ENCODE measurements at regions not wholly inside any gene's neighbourhood (a gene's known extent, or its start where the extent isn't known, plus 50 kb on each side); places are given as distances from the start of the nearest gene placed in this dataset.

DNA sequence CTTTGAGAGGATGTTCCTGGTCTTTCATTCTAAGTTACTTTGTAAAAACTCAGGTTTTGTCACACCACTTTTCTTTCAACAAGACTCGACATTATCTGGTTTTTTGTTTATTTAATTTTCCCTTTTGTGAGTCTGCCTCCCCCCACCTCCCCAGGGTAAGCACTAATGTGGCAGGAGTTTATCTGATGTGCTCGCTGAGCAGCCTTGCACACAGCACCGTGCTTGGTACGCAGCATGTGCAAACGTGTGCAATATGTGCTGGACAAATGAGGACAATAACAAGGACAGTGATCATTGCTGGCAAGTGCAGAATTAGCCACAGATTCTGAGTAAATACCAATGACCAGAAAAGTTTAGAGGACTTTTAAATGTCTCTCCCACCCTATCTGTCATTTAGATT lies 391.4 kb downstream of the IRS2 start (continued):
- TF ChIP-seq, protein P1, sequence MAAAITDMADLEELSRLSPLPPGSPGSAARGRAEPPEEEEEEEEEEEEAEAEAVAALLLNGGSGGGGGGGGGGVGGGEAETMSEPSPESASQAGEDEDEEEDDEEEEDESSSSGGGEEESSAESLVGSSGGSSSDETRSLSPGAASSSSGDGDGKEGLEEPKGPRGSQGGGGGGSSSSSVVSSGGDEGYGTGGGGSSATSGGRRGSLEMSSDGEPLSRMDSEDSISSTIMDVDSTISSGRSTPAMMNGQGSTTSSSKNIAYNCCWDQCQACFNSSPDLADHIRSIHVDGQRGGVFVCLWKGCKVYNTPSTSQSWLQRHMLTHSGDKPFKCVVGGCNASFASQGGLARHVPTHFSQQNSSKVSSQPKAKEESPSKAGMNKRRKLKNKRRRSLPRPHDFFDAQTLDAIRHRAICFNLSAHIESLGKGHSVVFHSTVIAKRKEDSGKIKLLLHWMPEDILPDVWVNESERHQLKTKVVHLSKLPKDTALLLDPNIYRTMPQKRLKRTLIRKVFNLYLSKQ (tag by site-specific recombination; IDR thresholded peaks at IDR 0.05; ENCODE audit: borderline replicate concordance): no peak

DNA sequence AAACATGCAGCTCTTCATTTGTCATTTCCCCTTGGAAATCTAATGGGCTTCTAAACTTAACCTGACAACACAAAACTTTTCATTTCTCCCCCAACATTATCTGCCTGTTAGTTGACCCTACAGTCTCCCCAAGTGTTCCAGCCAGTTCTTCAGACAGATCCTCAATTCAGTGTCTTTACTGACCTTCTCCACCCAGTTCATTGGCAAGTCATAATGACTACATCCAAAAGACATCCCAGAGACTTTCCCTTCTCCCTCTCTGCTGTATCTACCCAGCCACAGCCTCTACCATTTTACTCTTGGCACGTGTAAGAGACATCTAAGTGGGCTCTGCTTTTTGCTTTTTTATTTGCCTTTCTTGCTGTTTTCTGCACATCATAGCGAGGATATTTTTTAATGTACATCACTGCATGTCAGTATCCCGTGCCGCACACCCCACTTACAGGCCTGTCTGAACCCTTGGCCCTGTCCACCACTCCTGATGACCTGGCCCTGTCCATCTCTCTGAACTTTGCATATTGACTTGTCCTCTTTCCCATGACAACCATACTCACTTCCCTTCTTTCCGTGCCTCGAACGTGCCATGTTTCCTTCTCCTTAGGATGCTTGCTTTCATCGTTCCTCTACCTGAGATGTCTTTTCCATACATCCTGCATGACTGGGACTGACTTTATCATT lies 391.9 kb downstream of the IRS2 start:
- TF ChIP-seq ZNF610 (tag by site-specific recombination; IDR thresholded peaks at IDR 0.05; ENCODE audit: borderline replicate concordance): no peak
- TF ChIP-seq GLIS1 (tag by site-specific recombination; IDR thresholded peaks at IDR 0.05): no peak
- TF ChIP-seq ZNF670 (tag by site-specific recombination; IDR thresholded peaks at IDR 0.05; ENCODE audit: low read depth): no peak
- TF ChIP-seq, protein P2, sequence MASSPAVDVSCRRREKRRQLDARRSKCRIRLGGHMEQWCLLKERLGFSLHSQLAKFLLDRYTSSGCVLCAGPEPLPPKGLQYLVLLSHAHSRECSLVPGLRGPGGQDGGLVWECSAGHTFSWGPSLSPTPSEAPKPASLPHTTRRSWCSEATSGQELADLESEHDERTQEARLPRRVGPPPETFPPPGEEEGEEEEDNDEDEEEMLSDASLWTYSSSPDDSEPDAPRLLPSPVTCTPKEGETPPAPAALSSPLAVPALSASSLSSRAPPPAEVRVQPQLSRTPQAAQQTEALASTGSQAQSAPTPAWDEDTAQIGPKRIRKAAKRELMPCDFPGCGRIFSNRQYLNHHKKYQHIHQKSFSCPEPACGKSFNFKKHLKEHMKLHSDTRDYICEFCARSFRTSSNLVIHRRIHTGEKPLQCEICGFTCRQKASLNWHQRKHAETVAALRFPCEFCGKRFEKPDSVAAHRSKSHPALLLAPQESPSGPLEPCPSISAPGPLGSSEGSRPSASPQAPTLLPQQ (tag by site-specific recombination; IDR thresholded peaks at IDR 0.05): no peak
- Histone ChIP-seq H3K27ac (ENCODE audit: extremely low read depth, low read depth, low read length) (no peak overlapping the region), H3K36me3 (ENCODE audit: control insufficient read depth in 2 of 2, insufficient read depth in 1 of 2, low read length in 2 of 2) (no peaks in the 10 kb centered on the region), H3K4me3 (ENCODE audit: low read depth, low read length) (no peak overlapping the region), H3K4me1 (ENCODE audit: control insufficient read depth, insufficient read depth, low read length) (no peaks in the 10 kb centered on the region), H3K9me3 (ENCODE audit: control insufficient read depth, insufficient read depth, low read depth, low read length) (no peaks in the 10 kb centered on the region)
- ChIA-PET POLR2A (no interaction called here), CTCF (no interaction called here)

GRCh38 chr13:109393045-109393444 lies 393.3 kb downstream of the IRS2 start:
- Histone ChIP-seq H3K4me3 (ENCODE audit: low read depth, low read length) (no peak overlapping the region), H3K27ac (ENCODE audit: extremely low read depth, low read depth, low read length) (no peak overlapping the region), H3K4me1 (ENCODE audit: control insufficient read depth, insufficient read depth, low read length) (no peaks in the 10 kb centered on the region), H3K9me3 (ENCODE audit: control insufficient read depth, insufficient read depth, low read depth, low read length) (no peaks in the 10 kb centered on the region), H3K36me3 (ENCODE audit: control insufficient read depth in 2 of 2, insufficient read depth in 1 of 2, low read length in 2 of 2) (no peaks in the 10 kb centered on the region)
- ChIA-PET CTCF (no interaction called here), POLR2A (no interaction called here)
- TF ChIP-seq ZNF174 (tag by site-specific recombination; IDR thresholded peaks at IDR 0.05): no peak
- TF ChIP-seq KLF1 (tag by site-specific recombination; IDR thresholded peaks at IDR 0.05): no peak
- no peak for TF ChIP-seq ZNF837 (tag by site-specific recombination; IDR thresholded peaks at IDR 0.05)
- TF ChIP-seq, protein P3, sequence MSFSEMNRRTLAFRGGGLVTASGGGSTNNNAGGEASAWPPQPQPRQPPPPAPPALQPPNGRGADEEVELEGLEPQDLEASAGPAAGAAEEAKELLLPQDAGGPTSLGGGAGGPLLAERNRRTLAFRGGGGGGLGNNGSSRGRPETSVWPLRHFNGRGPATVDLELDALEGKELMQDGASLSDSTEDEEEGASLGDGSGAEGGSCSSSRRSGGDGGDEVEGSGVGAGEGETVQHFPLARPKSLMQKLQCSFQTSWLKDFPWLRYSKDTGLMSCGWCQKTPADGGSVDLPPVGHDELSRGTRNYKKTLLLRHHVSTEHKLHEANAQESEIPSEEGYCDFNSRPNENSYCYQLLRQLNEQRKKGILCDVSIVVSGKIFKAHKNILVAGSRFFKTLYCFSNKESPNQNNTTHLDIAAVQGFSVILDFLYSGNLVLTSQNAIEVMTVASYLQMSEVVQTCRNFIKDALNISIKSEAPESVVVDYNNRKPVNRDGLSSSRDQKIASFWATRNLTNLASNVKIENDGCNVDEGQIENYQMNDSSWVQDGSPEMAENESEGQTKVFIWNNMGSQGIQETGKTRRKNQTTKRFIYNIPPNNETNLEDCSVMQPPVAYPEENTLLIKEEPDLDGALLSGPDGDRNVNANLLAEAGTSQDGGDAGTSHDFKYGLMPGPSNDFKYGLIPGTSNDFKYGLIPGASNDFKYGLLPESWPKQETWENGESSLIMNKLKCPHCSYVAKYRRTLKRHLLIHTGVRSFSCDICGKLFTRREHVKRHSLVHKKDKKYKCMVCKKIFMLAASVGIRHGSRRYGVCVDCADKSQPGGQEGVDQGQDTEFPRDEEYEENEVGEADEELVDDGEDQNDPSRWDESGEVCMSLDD (tag by site-specific recombination; IDR thresholded peaks at IDR 0.05): no peak
- TF ChIP-seq, protein P4, sequence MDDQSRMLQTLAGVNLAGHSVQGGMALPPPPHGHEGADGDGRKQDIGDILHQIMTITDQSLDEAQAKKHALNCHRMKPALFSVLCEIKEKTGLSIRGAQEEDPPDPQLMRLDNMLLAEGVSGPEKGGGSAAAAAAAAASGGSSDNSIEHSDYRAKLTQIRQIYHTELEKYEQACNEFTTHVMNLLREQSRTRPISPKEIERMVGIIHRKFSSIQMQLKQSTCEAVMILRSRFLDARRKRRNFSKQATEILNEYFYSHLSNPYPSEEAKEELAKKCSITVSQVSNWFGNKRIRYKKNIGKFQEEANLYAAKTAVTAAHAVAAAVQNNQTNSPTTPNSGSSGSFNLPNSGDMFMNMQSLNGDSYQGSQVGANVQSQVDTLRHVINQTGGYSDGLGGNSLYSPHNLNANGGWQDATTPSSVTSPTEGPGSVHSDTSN (CRISPR knock-in tag; IDR thresholded peaks at IDR 0.05): no peak
- TF ChIP-seq, protein P5, sequence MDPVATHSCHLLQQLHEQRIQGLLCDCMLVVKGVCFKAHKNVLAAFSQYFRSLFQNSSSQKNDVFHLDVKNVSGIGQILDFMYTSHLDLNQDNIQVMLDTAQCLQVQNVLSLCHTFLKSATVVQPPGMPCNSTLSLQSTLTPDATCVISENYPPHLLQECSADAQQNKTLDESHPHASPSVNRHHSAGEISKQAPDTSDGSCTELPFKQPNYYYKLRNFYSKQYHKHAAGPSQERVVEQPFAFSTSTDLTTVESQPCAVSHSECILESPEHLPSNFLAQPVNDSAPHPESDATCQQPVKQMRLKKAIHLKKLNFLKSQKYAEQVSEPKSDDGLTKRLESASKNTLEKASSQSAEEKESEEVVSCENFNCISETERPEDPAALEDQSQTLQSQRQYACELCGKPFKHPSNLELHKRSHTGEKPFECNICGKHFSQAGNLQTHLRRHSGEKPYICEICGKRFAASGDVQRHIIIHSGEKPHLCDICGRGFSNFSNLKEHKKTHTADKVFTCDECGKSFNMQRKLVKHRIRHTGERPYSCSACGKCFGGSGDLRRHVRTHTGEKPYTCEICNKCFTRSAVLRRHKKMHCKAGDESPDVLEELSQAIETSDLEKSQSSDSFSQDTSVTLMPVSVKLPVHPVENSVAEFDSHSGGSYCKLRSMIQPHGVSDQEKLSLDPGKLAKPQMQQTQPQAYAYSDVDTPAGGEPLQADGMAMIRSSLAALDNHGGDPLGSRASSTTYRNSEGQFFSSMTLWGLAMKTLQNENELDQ (tag by site-specific recombination; IDR thresholded peaks at IDR 0.05; ENCODE audit: low read depth): no peak
- no peak for TF ChIP-seq ZNF324 (tag by site-specific recombination; IDR thresholded peaks at IDR 0.05)
- no peak for TF ChIP-seq ZNF280C (tag by site-specific recombination; IDR thresholded peaks at IDR 0.05)
- no peak for TF ChIP-seq ZNF624 (tag by site-specific recombination; IDR thresholded peaks at IDR 0.05)
- TF ChIP-seq, protein P6, sequence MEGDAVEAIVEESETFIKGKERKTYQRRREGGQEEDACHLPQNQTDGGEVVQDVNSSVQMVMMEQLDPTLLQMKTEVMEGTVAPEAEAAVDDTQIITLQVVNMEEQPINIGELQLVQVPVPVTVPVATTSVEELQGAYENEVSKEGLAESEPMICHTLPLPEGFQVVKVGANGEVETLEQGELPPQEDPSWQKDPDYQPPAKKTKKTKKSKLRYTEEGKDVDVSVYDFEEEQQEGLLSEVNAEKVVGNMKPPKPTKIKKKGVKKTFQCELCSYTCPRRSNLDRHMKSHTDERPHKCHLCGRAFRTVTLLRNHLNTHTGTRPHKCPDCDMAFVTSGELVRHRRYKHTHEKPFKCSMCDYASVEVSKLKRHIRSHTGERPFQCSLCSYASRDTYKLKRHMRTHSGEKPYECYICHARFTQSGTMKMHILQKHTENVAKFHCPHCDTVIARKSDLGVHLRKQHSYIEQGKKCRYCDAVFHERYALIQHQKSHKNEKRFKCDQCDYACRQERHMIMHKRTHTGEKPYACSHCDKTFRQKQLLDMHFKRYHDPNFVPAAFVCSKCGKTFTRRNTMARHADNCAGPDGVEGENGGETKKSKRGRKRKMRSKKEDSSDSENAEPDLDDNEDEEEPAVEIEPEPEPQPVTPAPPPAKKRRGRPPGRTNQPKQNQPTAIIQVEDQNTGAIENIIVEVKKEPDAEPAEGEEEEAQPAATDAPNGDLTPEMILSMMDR (tag by site-specific recombination; IDR thresholded peaks at IDR 0.05): no peak
